ENCODE measurements at regions not wholly inside any gene's neighbourhood (a gene's known extent, or its start where the extent isn't known, plus 50 kb on each side); places are given as distances from the start of the nearest gene placed in this dataset.

DNA sequence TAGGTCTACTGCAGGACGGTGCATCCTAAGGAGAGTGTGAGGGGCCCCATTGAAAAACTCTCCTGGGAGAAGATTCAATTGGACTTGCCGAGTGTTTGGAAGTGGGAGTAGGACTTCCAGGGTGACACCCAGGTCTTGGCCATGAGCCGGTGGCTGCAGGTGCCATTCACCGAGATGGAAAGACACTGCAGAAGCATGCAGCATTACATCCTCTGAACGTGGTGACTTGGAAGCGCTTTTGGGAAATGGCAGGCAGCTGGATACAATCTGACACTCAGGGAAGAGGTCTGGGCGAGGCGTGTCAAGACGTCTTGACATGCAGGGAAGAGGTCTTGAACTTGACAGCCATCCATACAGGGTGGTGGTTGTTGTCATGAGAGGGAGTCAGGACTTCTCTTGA lies 126.9 kb downstream of the PAPOLA start:
- no peaks in the 10 kb centered on the region for H3F3A ChIP-seq (ENCODE audit: insufficient read depth)
- no peak overlapping the region for H3K9ac ChIP-seq (ENCODE audit: low read length)
- no peaks in the 10 kb centered on the region for H4K20me1 ChIP-seq (ENCODE audit: low read depth, low read length)
- H3K36me3 ChIP-seq (ENCODE audit: low read length) = no peaks in the 10 kb centered on the region
- H3K79me2 ChIP-seq (ENCODE audit: insufficient read depth, low read length) = no peaks in the 10 kb centered on the region
- no peaks in the 10 kb centered on the region for H3K27me3 ChIP-seq (ENCODE audit: low read length)
- H3K4me3 ChIP-seq (ENCODE audit: insufficient read depth, low read length, poor library complexity, severe bottlenecking) = no peak overlapping the region
- no peak overlapping the region for H3K27ac ChIP-seq (ENCODE audit: low read depth, low read length)
- TF ChIP-seq CTCF (IDR thresholded peaks at IDR 0.05; ENCODE audit: insufficient read depth, low read length, poor library complexity, severe bottlenecking) (no peak), EZH2phosphoT487 (conservative IDR thresholded peaks at IDR 0.05; ENCODE audit: low read length) (no peak)
- H3K9me2 ChIP-seq (replicated peaks; ENCODE audit: insufficient read depth, low read length) = no peaks in the 10 kb centered on the region
- no peak overlapping the region for H2AFZ ChIP-seq (ENCODE audit: low read depth, low read length, severe bottlenecking)
- no peaks in the 10 kb centered on the region for H3K9me3 ChIP-seq (ENCODE audit: insufficient read depth, low read length)
- H3K4me2 ChIP-seq (ENCODE audit: low read depth, low read length, poor library complexity, severe bottlenecking) = no peak overlapping the region

- H4K20me1 ChIP-seq (ENCODE audit: low read depth, low read length) = no peaks in the 10 kb centered on the region
- no peak overlapping the region for H3K4me2 ChIP-seq (ENCODE audit: low read depth, low read length, poor library complexity, severe bottlenecking)
- no peaks in the 10 kb centered on the region for H3F3A ChIP-seq (ENCODE audit: insufficient read depth)
- no peaks in the 10 kb centered on the region for H3K9me3 ChIP-seq (ENCODE audit: insufficient read depth, low read length)
- no peak overlapping the region for H2AFZ ChIP-seq (ENCODE audit: low read depth, low read length, severe bottlenecking)
- no peaks in the 10 kb centered on the region for H3K27me3 ChIP-seq (ENCODE audit: low read length)
- no peak overlapping the region for H3K9ac ChIP-seq (ENCODE audit: low read length)
- H3K4me3 ChIP-seq (ENCODE audit: insufficient read depth, low read length, poor library complexity, severe bottlenecking) = no peak overlapping the region
- H3K79me2 ChIP-seq (ENCODE audit: insufficient read depth, low read length) = no peaks in the 10 kb centered on the region
- H3K9me2 ChIP-seq (replicated peaks; ENCODE audit: insufficient read depth, low read length) = no peaks in the 10 kb centered on the region
- no peak overlapping the region for H3K27ac ChIP-seq (ENCODE audit: low read depth, low read length)
- H3K36me3 ChIP-seq (ENCODE audit: low read length) = no peaks in the 10 kb centered on the region
- TF ChIP-seq CTCF (IDR thresholded peaks at IDR 0.05; ENCODE audit: insufficient read depth, low read length, poor library complexity, severe bottlenecking) = no peak
- no peak for TF ChIP-seq EZH2phosphoT487 (conservative IDR thresholded peaks at IDR 0.05; ENCODE audit: low read length)
These were observed 127.5 kb downstream of the PAPOLA start for GRCh38 chr14:96629558-96630222.

DNA sequence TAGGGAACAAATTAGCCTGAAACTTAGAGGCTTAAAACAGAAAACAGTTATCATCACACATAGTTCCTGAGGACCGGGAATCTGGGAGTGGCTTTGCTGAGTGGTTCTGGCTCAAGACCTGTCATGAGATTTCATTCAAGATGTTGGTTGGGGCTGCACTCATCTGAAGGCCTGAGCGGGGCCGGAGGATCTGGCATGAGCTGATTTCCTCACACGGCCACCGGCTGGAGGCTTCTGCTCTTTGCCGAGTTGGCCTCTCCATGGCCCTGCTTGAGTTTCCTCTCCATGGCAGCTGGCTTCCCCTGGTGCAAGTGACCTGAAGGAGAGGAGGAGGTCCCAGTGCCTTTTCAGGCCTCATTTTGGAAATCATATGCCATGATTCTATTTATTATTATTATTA lies 128.1 kb downstream of the PAPOLA start:
- Histone ChIP-seq H2AFZ (ENCODE audit: low read depth, low read length, severe bottlenecking) (no peak overlapping the region), H3K27me3 (ENCODE audit: low read length) (no peaks in the 10 kb centered on the region), H3K9me3 (ENCODE audit: insufficient read depth, low read length) (no peaks in the 10 kb centered on the region), H3K4me3 (ENCODE audit: insufficient read depth, low read length, poor library complexity, severe bottlenecking) (no peak overlapping the region), H4K20me1 (ENCODE audit: low read depth, low read length) (no peaks in the 10 kb centered on the region), H3K36me3 (ENCODE audit: low read length) (no peaks in the 10 kb centered on the region), H3K9ac (ENCODE audit: low read length) (no peak overlapping the region), H3K79me2 (ENCODE audit: insufficient read depth, low read length) (no peaks in the 10 kb centered on the region), H3K4me2 (ENCODE audit: low read depth, low read length, poor library complexity, severe bottlenecking) (no peak overlapping the region), H3K9me2 (replicated peaks; ENCODE audit: insufficient read depth, low read length) (no peaks in the 10 kb centered on the region), H3K27ac (ENCODE audit: low read depth, low read length) (no peak overlapping the region), H3F3A (ENCODE audit: insufficient read depth) (no peaks in the 10 kb centered on the region)
- TF ChIP-seq CTCF (IDR thresholded peaks at IDR 0.05; ENCODE audit: insufficient read depth, low read length, poor library complexity, severe bottlenecking) = no peak
- no peak for TF ChIP-seq EZH2phosphoT487 (conservative IDR thresholded peaks at IDR 0.05; ENCODE audit: low read length)

All from SU-DHL-6 (cell line).